Spleen (tissue), 11 donors: ENCODE measurements at regions not wholly inside any gene's neighbourhood (a gene's known extent, or its start where the extent isn't known, plus 50 kb on each side); places are given as distances from the start of the nearest gene placed in this dataset.

Experiments used
- DNase-seq: peaks from one replicate; pipeline ENCODE4 v3.0.0-alpha.2; 2020
- H3K27ac ChIP-seq, 8 donors: fragments of 200-600 bp; sonication (generic) in 7 of 8; 1 replicate in 4 of 8; 2 replicates in 4 of 8; pipeline versions ENCODE4 v1.5.0 to v1.8.0; 2016 to 2021; ENCODE audit warnings: inconsistent platforms in 4 of 8, mild to moderate bottlenecking in 4 of 8, moderate library complexity in 1 of 8
- H3K27me3 ChIP-seq, 7 donors: fragments of 200-600 bp; sonication (generic) in 6 of 7; replicated peaks in 1 of 7; 1 replicate in 4 of 7; 2 replicates in 3 of 7; pipeline versions ENCODE4 v1.5.0 to v1.8.0; 2016 to 2021; ENCODE audit warnings: inconsistent platforms in 3 of 7, mild to moderate bottlenecking in 1 of 7
- H3K36me3 ChIP-seq, 6 donors: fragments of 200-600 bp; sonication (generic) in 5 of 6; 1 replicate in 4 of 6; 2 replicates in 2 of 6; pipeline versions ENCODE4 v1.5.0 to v1.8.0; 2016 to 2021; ENCODE audit warnings: inconsistent platforms in 2 of 6
- H3K4me1 ChIP-seq, 6 donors: fragments of 200-600 bp; sonication (generic) in 5 of 6; 1 replicate in 3 of 6; 2 replicates in 3 of 6; pipeline versions ENCODE4 v1.5.0 to v1.8.0; 2016 to 2021; ENCODE audit warnings: inconsistent platforms in 3 of 6
- H3K4me3 ChIP-seq, 8 donors: fragments of 200-600 bp; sonication (generic) in 7 of 8; 1 replicate in 4 of 8; 2 replicates in 4 of 8; pipeline versions ENCODE4 v1.5.0 to v1.8.0; 2016 to 2021; ENCODE audit warnings: inconsistent platforms in 4 of 8, mild to moderate bottlenecking in 4 of 8, moderate library complexity in 2 of 8
- H3K9me3 ChIP-seq, 8 donors: fragments of 200-600 bp; sonication (generic) in 7 of 8; 1 replicate in 4 of 8; 2 replicates in 4 of 8; pipeline versions ENCODE4 v1.5.0 to v1.8.0; 2016 to 2021; ENCODE audit warnings: inconsistent platforms in 4 of 8
- CTCF ChIP-seq, 11 experiments: fragments of 200-600 bp in 7 of 11; fragments of 450-650 bp in 4 of 11; sonication (generic) in 4 of 11; IDR thresholded peaks in 8 of 11; conservative IDR thresholded peaks in 3 of 11; 1 replicate in 7 of 11; 2 replicates in 4 of 11; pipeline versions ENCODE4 v1.4.0 to v1.8.0; 2016 to 2021; ENCODE audit warnings: antibody characterized with exemption in 11 of 11, inconsistent platforms in 4 of 11, mild to moderate bottlenecking in 1 of 11
- POLR2A ChIP-seq, 3 donors: fragments of 450-650 bp; IDR thresholded peaks; one replicate each; pipeline ENCODE4 v1.5.1; 2017; ENCODE audit warnings: antibody characterized with exemption in 3 of 3, mild to moderate bottlenecking in 1 of 3
- POLR2AphosphoS5 ChIP-seq, 3 donors: sonication (generic); formaldehyde crosslinking; IDR thresholded peaks; one replicate each; pipeline ENCODE4 v1.5.1; 2017; ENCODE audit warnings: antibody characterized with exemption in 3 of 3
- WGBS, 5 donors: extraction: QIAGEN DNeasy Blood & Tissue Kit in 3 of 5; methylation state at CpG; one replicate each; pipeline versions ENCODE4 v1.1.5 to v1.1.7; 2013 to 2018; 5-methylcytosine and 5-hydroxymethylcytosine counted together
- intact Hi-C: fragments of 100-400 bp; cut with DNase I; formaldehyde crosslinking; loops from one replicate; pipeline ENCODE4 v1.15.0; 2023; ENCODE audit warnings: low total_unique reads
- donor health status: healthy with polysubstance abuse.
- donor health status: DM: no; HTN: no; CAD: no; lungs with moderate emphysema.
- donor health status: DM: no; HTN: no; CAD: no.
- donor health status: Bipolar disorder and iron deficiency.
- donor health status: healthy.
- donor health status: DM: no; HTN: no; CAD: no.
- donor health status: DM: yes; HTN: yes; CAD: no.

GRCh38 chr17:36854982-36855381, 82.3 kb upstream of the LHX1 start:
- H3K27ac ChIP-seq, result no peak overlapping the region
- H3K36me3 ChIP-seq, result no peaks in the 10 kb centered on the region
- no peak overlapping the region for H3K4me3 ChIP-seq
- DNase-seq, result no peak
- peaks cover 0 to 42% (median 0%) of the 10 kb centered on the region in 7 donors for H3K27me3 ChIP-seq
- no peaks in the 10 kb centered on the region for H3K9me3 ChIP-seq
- intact Hi-C loops, result no loop called here
- peaks cover 0 to 21% (median 2%) of the 10 kb centered on the region in 6 donors for H3K4me1 ChIP-seq
- TF ChIP-seq CTCF (IDR thresholded peaks at IDR 0.05 in 8 of 11, conservative IDR thresholded peaks at IDR 0.05 in 3 of 11) (no peak), POLR2A (IDR thresholded peaks at IDR 0.05) (no peak), POLR2AphosphoS5 (IDR thresholded peaks at IDR 0.05) (no peak)
- WGBS, 5 donors, result 45 to 62% (median 55%) methylated on average over 3 of the region's 3 CpGs

- WGBS, 5 donors, result 78 to 88% (median 84%) methylated on average over 4 of the region's 4 CpGs
- no peak for TF ChIP-seq CTCF (IDR thresholded peaks at IDR 0.05 in 8 of 11, conservative IDR thresholded peaks at IDR 0.05 in 3 of 11)
- TF ChIP-seq POLR2AphosphoS5 (IDR thresholded peaks at IDR 0.05), result no peak
- TF ChIP-seq POLR2A (IDR thresholded peaks at IDR 0.05), result no peak
- peaks cover 0 to 16% (median 0%) of the 10 kb centered on the region in 6 donors for H3K4me1 ChIP-seq
- H3K9me3 ChIP-seq, result no peaks in the 10 kb centered on the region
- peaks cover 0 to 42% (median 0%) of the 10 kb centered on the region in 7 donors for H3K27me3 ChIP-seq
- H3K36me3 ChIP-seq, result no peaks in the 10 kb centered on the region
- intact Hi-C loops, result no loop called here
- no peak overlapping the region for H3K4me3 ChIP-seq
- no peak for DNase-seq
- H3K27ac ChIP-seq, result no peak overlapping the region
Observed at GRCh38 chr17:36855459-36855858, 81.8 kb upstream of the LHX1 start.

GRCh38 chr17:36856222-36856621, 81.1 kb upstream of the LHX1 start:
- H3K4me3 ChIP-seq, result no peak overlapping the region
- no peaks in the 10 kb centered on the region for H3K36me3 ChIP-seq
- intact Hi-C loops, result no loop called here
- H3K27me3 ChIP-seq, result peaks cover 0 to 44% (median 0%) of the 10 kb centered on the region in 7 donors
- H3K4me1 ChIP-seq, result peaks cover 0 to 12% (median 0%) of the 10 kb centered on the region in 6 donors
- TF ChIP-seq POLR2A (IDR thresholded peaks at IDR 0.05) (no peak), CTCF (IDR thresholded peaks at IDR 0.05 in 8 of 11, conservative IDR thresholded peaks at IDR 0.05 in 3 of 11) (no peak), POLR2AphosphoS5 (IDR thresholded peaks at IDR 0.05) (no peak)
- DNase-seq, result no peak
- H3K9me3 ChIP-seq, result no peaks in the 10 kb centered on the region
- WGBS, 5 donors, result 62 to 76% (median 75%) methylated on average over 7 of the region's 7 CpGs
- H3K27ac ChIP-seq, result no peak overlapping the region

GRCh38 chr17:36856903-36857381, 80.3 kb upstream of the LHX1 start:
- WGBS, 5 donors, result 74 to 80% (median 78%) methylated on average over 16 of the region's 16 CpGs
- Histone ChIP-seq H3K4me1 (peaks cover 0 to 12% (median 0%) of the 10 kb centered on the region in 6 donors), H3K9me3 (no peaks in the 10 kb centered on the region), H3K4me3 (no peak overlapping the region), H3K36me3 (no peaks in the 10 kb centered on the region), H3K27me3 (peaks cover 0 to 48% (median 0%) of the 10 kb centered on the region in 7 donors), H3K27ac (no peak overlapping the region)
- TF ChIP-seq CTCF (IDR thresholded peaks at IDR 0.05 in 8 of 11, conservative IDR thresholded peaks at IDR 0.05 in 3 of 11) (no peak), POLR2A (IDR thresholded peaks at IDR 0.05) (no peak)
- no peak for DNase-seq
- intact Hi-C loops, result no loop called here
